OCI-LY3 (cell line): ENCODE measurements at regions not wholly inside any gene's neighbourhood (a gene's known extent, or its start where the extent isn't known, plus 50 kb on each side); places are given as distances from the start of the nearest gene placed in this dataset.

Source experiments
- H2AFZ ChIP-seq: fragments of 200-600, 300-600 bp; shearing (Covaris generic); 2 replicates; pipeline ENCODE4 v1.6.0; 2014; ENCODE audit warnings: antibody characterized with exemption, low read depth, low read length
- H3K27ac ChIP-seq: fragments of 200-600, 300-600 bp; sonication (generic); 2 replicates; pipeline ENCODE4 v1.5.1; 2014; ENCODE audit warnings: mild to moderate bottlenecking, low read length, moderate library complexity, mixed read lengths
- H3K27me3 ChIP-seq: fragments of 200-600, 300-600 bp; sonication (generic); 2 replicates; pipeline ENCODE4 v1.6.1; 2014; ENCODE audit warnings: low read depth, low read length, mixed read lengths
- H3K36me3 ChIP-seq: fragments of 200-600, 300-600 bp; sonication (generic); replicated peaks from 2 replicates; pipeline ENCODE3; 2014; ENCODE audit warnings: low read depth, low read length, mixed read lengths
- H3K4me1 ChIP-seq: fragments of 300-600, 200-600 bp; sonication (generic); 2 replicates; pipeline ENCODE4 v1.6.1; 2014; ENCODE audit warnings: low read length, mixed read lengths
- H3K4me2 ChIP-seq: fragments of 200-600, 300-600 bp; sonication (generic); 2 replicates; pipeline ENCODE4 v1.6.1; 2014; ENCODE audit warnings: low read length, mixed read lengths
- H3K4me3 ChIP-seq: fragments of 300-600, 200-600 bp; sonication (generic); 2 replicates; pipeline ENCODE4 v1.5.1; 2014; ENCODE audit warnings: antibody characterized with exemption, mild to moderate bottlenecking, low read length, moderate library complexity
- H3K79me2 ChIP-seq: fragments of 300-600, 200-600 bp; shearing (Covaris generic); 2 replicates; pipeline ENCODE4 v1.6.1; 2014; ENCODE audit warnings: mild to moderate bottlenecking, low read length, mixed read lengths
- H3K9ac ChIP-seq: fragments of 300-600, 200-600 bp; shearing (Covaris generic); 2 replicates; pipeline ENCODE4 v1.6.0; 2014; ENCODE audit warnings: mild to moderate bottlenecking, low read length, moderate library complexity
- H3K9me3 ChIP-seq: fragments of 200-600, 300-600 bp; shearing (Covaris generic); 2 replicates; pipeline ENCODE4 v1.6.1; 2014; ENCODE audit warnings: low read length, mixed read lengths; ENCODE audit not compliant: insufficient read depth
- H4K20me1 ChIP-seq: fragments of 200-600, 300-600 bp; sonication (generic); 2 replicates; pipeline ENCODE4 v1.6.1; 2016; ENCODE audit warnings: low read length, mixed read lengths; ENCODE audit not compliant: insufficient read depth
- CTCF ChIP-seq: fragments of 200-600, 300-600 bp; sonication (generic); IDR thresholded peaks from 2 replicates; pipeline ENCODE4 v1.5.1; 2014; ENCODE audit warnings: antibody characterized with exemption, low read length, low read depth
- EZH2phosphoT487 ChIP-seq: fragments of 200-600 bp; shearing (Covaris generic); IDR thresholded peaks from 2 replicates; pipeline ENCODE4 v1.6.1; 2018; ENCODE audit warnings: antibody characterized with exemption, mixed run types, low read depth

- H3K27ac ChIP-seq, result no peak overlapping the region
- no peak overlapping the region for H3K4me2 ChIP-seq
- H3K79me2 ChIP-seq, result no peaks in the 10 kb centered on the region
- no peaks in the 10 kb centered on the region for H3K4me1 ChIP-seq
- no peaks in the 10 kb centered on the region for H3K9me3 ChIP-seq
- H3K9ac ChIP-seq, result no peak overlapping the region
- no peaks in the 10 kb centered on the region for H4K20me1 ChIP-seq
- TF ChIP-seq EZH2phosphoT487 (no peak), CTCF (no peak)
- H2AFZ ChIP-seq, result no peak overlapping the region
- H3K27me3 ChIP-seq, result no peaks in the 10 kb centered on the region
- no peak overlapping the region for H3K4me3 ChIP-seq
- H3K36me3 ChIP-seq, result no peaks in the 10 kb centered on the region
These were observed 767.7 kb downstream of the LIG4 start for GRCh38 chr13:107447591-107447990.

- Histone ChIP-seq H3K4me2 (no peak overlapping the region), H2AFZ (no peak overlapping the region), H3K36me3 (no peaks in the 10 kb centered on the region), H3K79me2 (no peaks in the 10 kb centered on the region), H4K20me1 (no peaks in the 10 kb centered on the region), H3K27ac (no peak overlapping the region), H3K4me1 (no peaks in the 10 kb centered on the region), H3K9me3 (0 out of 2 replicates have a peak, but pooled peaks cover 5% of the 10 kb centered on the region), H3K4me3 (no peak overlapping the region), H3K27me3 (no peaks in the 10 kb centered on the region), H3K9ac (no peak overlapping the region)
- TF ChIP-seq EZH2phosphoT487, result no peak
- no peak for TF ChIP-seq CTCF
These were observed 774.1 kb downstream of the LIG4 start for GRCh38 chr13:107441279-107441678.

- Histone ChIP-seq H3K4me2 (no peak overlapping the region), H4K20me1 (no peaks in the 10 kb centered on the region), H2AFZ (no peak overlapping the region), H3K4me1 (no peaks in the 10 kb centered on the region), H3K4me3 (no peak overlapping the region), H3K27me3 (no peaks in the 10 kb centered on the region), H3K79me2 (no peaks in the 10 kb centered on the region), H3K27ac (no peak overlapping the region), H3K9me3 (0 out of 2 replicates have a peak, but pooled peaks cover 5% of the 10 kb centered on the region), H3K36me3 (no peaks in the 10 kb centered on the region), H3K9ac (no peak overlapping the region)
- TF ChIP-seq CTCF, result no peak
- TF ChIP-seq EZH2phosphoT487, result no peak
These were observed 777.1 kb downstream of the LIG4 start for GRCh38 chr13:107438251-107438650.

- Histone ChIP-seq H2AFZ (no peak overlapping the region), H3K9me3 (no peaks in the 10 kb centered on the region), H3K27ac (no peak overlapping the region), H3K4me3 (no peak overlapping the region), H3K9ac (no peak overlapping the region), H4K20me1 (no peaks in the 10 kb centered on the region), H3K79me2 (no peaks in the 10 kb centered on the region), H3K4me1 (no peaks in the 10 kb centered on the region), H3K4me2 (no peak overlapping the region), H3K27me3 (no peaks in the 10 kb centered on the region), H3K36me3 (no peaks in the 10 kb centered on the region)
- TF ChIP-seq CTCF (no peak), EZH2phosphoT487 (no peak)
These were observed 781.0 kb downstream of the LIG4 start for GRCh38 chr13:107434347-107434746.
